Activated naive CD8-positive, alpha-beta T cell treated with anti-CD3 and anti-CD28 coated beads, Interleukin-2, amount 50 U/mL, for 24 hours (primary cell): ENCODE measurements at regions not wholly inside any gene's neighbourhood (a gene's known extent, or its start where the extent isn't known, plus 50 kb on each side); places are given as distances from the start of the nearest gene placed in this dataset.

ENCODE experiments used
- ATAC-seq: fragments of 150-1000 bp; cut with Tn5 transposase; one replicate; pipeline ENCODE4 v1.10.0; 2021
- DNase-seq: peaks from one replicate; pipeline ENCODE4 v3.0.0; 2021
- H3K27ac Mint-ChIP-seq: one replicate; pipeline ENCODE4 v1.8.0; 2021; ENCODE audit warnings: mild to moderate bottlenecking, mixed read lengths
- H3K27me3 Mint-ChIP-seq: one replicate; pipeline ENCODE4 v1.8.0; 2021; ENCODE audit warnings: mixed read lengths
- H3K36me3 Mint-ChIP-seq: one replicate; pipeline ENCODE4 v1.8.0; 2021; ENCODE audit warnings: low read depth, mixed read lengths
- H3K4me1 Mint-ChIP-seq: one replicate; pipeline ENCODE4 v1.8.0; 2021; ENCODE audit warnings: mixed read lengths
- H3K4me3 Mint-ChIP-seq: one replicate; pipeline ENCODE4 v1.8.0; 2021; ENCODE audit warnings: mild to moderate bottlenecking, moderate library complexity, mixed read lengths
- H3K9me3 Mint-ChIP-seq: one replicate; pipeline ENCODE4 v1.8.0; 2021; ENCODE audit warnings: mixed read lengths

- no peaks in the 10 kb centered on the region for H3K9me3 Mint-ChIP-seq
- no peak for ATAC-seq
- H3K4me3 Mint-ChIP-seq = peak overlapping the region; percentile 2
- H3K27me3 Mint-ChIP-seq = no peaks in the 10 kb centered on the region
- H3K4me1 Mint-ChIP-seq = peaks cover 78% of the 10 kb centered on the region
- H3K36me3 Mint-ChIP-seq = peaks cover 28% of the 10 kb centered on the region
- DNase-seq = no peak
- H3K27ac Mint-ChIP-seq = peak overlapping the region; percentile 88
Measured at GRCh38 chrX:45773572-45773971, 572.9 kb upstream of the DIPK2B start.

GRCh38 chrX:45771560-45772340, 571.1 kb upstream of the DIPK2B start:
- Mint-ChIP-seq H3K36me3 (peaks cover 35% of the 10 kb centered on the region), H3K4me3 (peak overlapping the region; percentile 83), H3K27ac (peak overlapping the region; percentile 88), H3K4me1 (peaks cover 62% of the 10 kb centered on the region), H3K9me3 (no peaks in the 10 kb centered on the region), H3K27me3 (no peaks in the 10 kb centered on the region)
- DNase-seq (peak; percentile 51), ATAC-seq (peak; percentile 63)

GRCh38 chrX:45771114-45771513, 570.4 kb upstream of the DIPK2B start:
- H3K4me3 Mint-ChIP-seq = peak overlapping the region; percentile 83
- H3K9me3 Mint-ChIP-seq = no peaks in the 10 kb centered on the region
- DNase-seq (no peak), ATAC-seq (no peak)
- peak overlapping the region; percentile 88 for H3K27ac Mint-ChIP-seq
- peaks cover 57% of the 10 kb centered on the region for H3K4me1 Mint-ChIP-seq
- peaks cover 40% of the 10 kb centered on the region for H3K36me3 Mint-ChIP-seq
- no peaks in the 10 kb centered on the region for H3K27me3 Mint-ChIP-seq

GRCh38 chrX:45769761-45770582, 569.3 kb upstream of the DIPK2B start:
- H3K9me3 Mint-ChIP-seq = no peaks in the 10 kb centered on the region
- ATAC-seq (peak; percentile 74), DNase-seq (peak; percentile 55)
- peaks cover 56% of the 10 kb centered on the region for H3K4me1 Mint-ChIP-seq
- peak overlapping the region; percentile 88 for H3K27ac Mint-ChIP-seq
- peaks cover 49% of the 10 kb centered on the region for H3K36me3 Mint-ChIP-seq
- H3K27me3 Mint-ChIP-seq = no peaks in the 10 kb centered on the region
- H3K4me3 Mint-ChIP-seq = peak overlapping the region; percentile 83

GRCh38 chrX:45768666-45769236, 568.1 kb upstream of the DIPK2B start:
- no peak for ATAC-seq
- Mint-ChIP-seq H3K36me3 (peaks cover 53% of the 10 kb centered on the region), H3K27me3 (no peaks in the 10 kb centered on the region), H3K9me3 (no peaks in the 10 kb centered on the region), H3K27ac (peak overlapping the region; percentile 88), H3K4me1 (peaks cover 52% of the 10 kb centered on the region), H3K4me3 (peak overlapping the region; percentile 83)
- DNase-seq = no peak

- Mint-ChIP-seq H3K4me1 (peaks cover 52% of the 10 kb centered on the region), H3K36me3 (peaks cover 61% of the 10 kb centered on the region)
Measured at GRCh38 chrX:45766981-45767501, 566.4 kb upstream of the DIPK2B start.

GRCh38 chrX:45765767-45766166, 565.1 kb upstream of the DIPK2B start:
- ATAC-seq (peak; percentile 47), DNase-seq (no peak)
- no peaks in the 10 kb centered on the region for H3K27me3 Mint-ChIP-seq
- peaks cover 68% of the 10 kb centered on the region for H3K36me3 Mint-ChIP-seq
- peak overlapping the region; percentile 83 for H3K4me3 Mint-ChIP-seq
- H3K4me1 Mint-ChIP-seq = peaks cover 50% of the 10 kb centered on the region
- no peaks in the 10 kb centered on the region for H3K9me3 Mint-ChIP-seq
- H3K27ac Mint-ChIP-seq = peak overlapping the region; percentile 81

More at GRCh38 chrX:45766981-45767501, 566.4 kb upstream of the DIPK2B start:
- H3K9me3 Mint-ChIP-seq = no peaks in the 10 kb centered on the region
- H3K27me3 Mint-ChIP-seq = no peaks in the 10 kb centered on the region
- ATAC-seq (peak; percentile 27), DNase-seq (no peak)
- peak overlapping the region; percentile 88 for H3K27ac Mint-ChIP-seq
- H3K4me3 Mint-ChIP-seq = peak overlapping the region; percentile 83

- H3K4me1 Mint-ChIP-seq = peaks cover 52% of the 10 kb centered on the region
- DNase-seq (no peak), ATAC-seq (no peak)
- H3K27me3 Mint-ChIP-seq = no peaks in the 10 kb centered on the region
- peak overlapping the region; percentile 81 for H3K27ac Mint-ChIP-seq
- H3K36me3 Mint-ChIP-seq = peaks cover 73% of the 10 kb centered on the region
- H3K9me3 Mint-ChIP-seq = no peaks in the 10 kb centered on the region
- peak overlapping the region; percentile 83 for H3K4me3 Mint-ChIP-seq
Measured at GRCh38 chrX:45765281-45765680, 564.6 kb upstream of the DIPK2B start.

- Mint-ChIP-seq H3K36me3 (peaks cover 69% of the 10 kb centered on the region), H3K4me1 (peaks cover 74% of the 10 kb centered on the region), H3K27ac (peak overlapping the region; percentile 94), H3K4me3 (peak overlapping the region; percentile 70), H3K9me3 (no peaks in the 10 kb centered on the region), H3K27me3 (no peaks in the 10 kb centered on the region)
- DNase-seq (no peak), ATAC-seq (peak; percentile 26)
Measured at GRCh38 chrX:45762699-45763647, 562.3 kb upstream of the DIPK2B start.

- H3K27me3 Mint-ChIP-seq = no peaks in the 10 kb centered on the region
- H3K36me3 Mint-ChIP-seq = peaks cover 68% of the 10 kb centered on the region
- peak overlapping the region; percentile 70 for H3K4me3 Mint-ChIP-seq
Measured at GRCh38 chrX:45761920-45762319, 561.2 kb upstream of the DIPK2B start.

GRCh38 chrX:45760187-45760742, 559.6 kb upstream of the DIPK2B start:
- Mint-ChIP-seq H3K4me3 (peak overlapping the region; percentile 61), H3K36me3 (peaks cover 70% of the 10 kb centered on the region), H3K27ac (peak overlapping the region; percentile 65), H3K27me3 (no peaks in the 10 kb centered on the region), H3K4me1 (peaks cover 91% of the 10 kb centered on the region), H3K9me3 (no peaks in the 10 kb centered on the region)
- ATAC-seq = no peak
- DNase-seq = no peak

More at GRCh38 chrX:45761920-45762319, 561.2 kb upstream of the DIPK2B start:
- H3K4me1 Mint-ChIP-seq = peaks cover 81% of the 10 kb centered on the region
- DNase-seq = no peak
- H3K9me3 Mint-ChIP-seq = no peaks in the 10 kb centered on the region
- H3K27ac Mint-ChIP-seq = peak overlapping the region; percentile 94
- no peak for ATAC-seq

GRCh38 chrX:45758738-45759397, 558.2 kb upstream of the DIPK2B start:
- Mint-ChIP-seq H3K4me1 (peaks cover 84% of the 10 kb centered on the region), H3K27me3 (no peaks in the 10 kb centered on the region), H3K36me3 (peaks cover 67% of the 10 kb centered on the region), H3K4me3 (peak overlapping the region; percentile 78), H3K9me3 (no peaks in the 10 kb centered on the region), H3K27ac (peak overlapping the region; percentile 99)
- no peak for DNase-seq
- peak; percentile 66 for ATAC-seq

GRCh38 chrX:45758319-45758718, 557.6 kb upstream of the DIPK2B start:
- Mint-ChIP-seq H3K27ac (peak overlapping the region; percentile 99), H3K27me3 (no peaks in the 10 kb centered on the region), H3K4me3 (peak overlapping the region; percentile 78), H3K9me3 (no peaks in the 10 kb centered on the region), H3K36me3 (peaks cover 61% of the 10 kb centered on the region), H3K4me1 (peaks cover 78% of the 10 kb centered on the region)
- ATAC-seq = peak; percentile 64
- DNase-seq = peak; percentile 33
